Activated CD4-positive, alpha-beta T cell treated with anti-CD3 and anti-CD28 coated beads, Interleukin-2, Interleukin-4, amounts not matched to agents 100 ng/mL and 50 ng/mL, durations not matched to agents 16 hours and 8 hours (primary cell): ENCODE measurements at regions not wholly inside any gene's neighbourhood (a gene's known extent, or its start where the extent isn't known, plus 50 kb on each side); places are given as distances from the start of the nearest gene placed in this dataset.

ENCODE experiments used
- DNase-seq: peaks from one replicate; pipeline ENCODE4 v3.0.0-alpha.2; 2020; ENCODE audit warnings: low spot score

- no peak for DNase-seq
These were observed 202.3 kb upstream of the KLF6 start for GRCh38 chr10:3987143-3987974.

GRCh38 chr10:3986493-3987142 is 201.6 kb upstream of the KLF6 start:
- no peak for DNase-seq

GRCh38 chr10:3982746-3983442 is 197.9 kb upstream of the KLF6 start:
- DNase-seq: no peak

GRCh38 chr10:3981300-3981699 is 196.3 kb upstream of the KLF6 start:
- no peak for DNase-seq

DNA sequence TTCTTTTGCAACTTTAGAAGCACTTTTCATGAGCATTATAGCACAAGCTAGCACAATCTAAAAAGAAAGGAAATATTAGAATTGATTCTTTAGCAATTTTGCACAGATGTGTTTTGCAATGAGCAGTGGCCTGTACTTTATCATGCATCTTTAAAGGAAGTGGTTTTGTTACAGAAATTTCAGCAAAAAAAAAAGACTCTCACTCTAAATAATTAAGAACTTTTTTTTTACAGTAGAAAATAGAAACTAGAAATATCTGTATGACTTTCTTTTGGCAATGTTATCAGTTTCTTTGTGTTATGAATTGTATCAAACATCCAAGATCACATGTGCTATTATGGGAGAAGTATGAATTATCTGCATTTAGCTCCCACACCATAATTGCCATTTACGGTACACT is 195.7 kb upstream of the KLF6 start:
- no peak for DNase-seq

- DNase-seq: no peak
These were observed 195.1 kb upstream of the KLF6 start for GRCh38 chr10:3980144-3980543.

GRCh38 chr10:3978761-3979160 is 193.8 kb upstream of the KLF6 start:
- no peak for DNase-seq

- no peak for DNase-seq
These were observed 193.2 kb upstream of the KLF6 start for GRCh38 chr10:3978174-3978573.

GRCh38 chr10:3977761-3978160 is 192.8 kb upstream of the KLF6 start:
- no peak for DNase-seq

DNA sequence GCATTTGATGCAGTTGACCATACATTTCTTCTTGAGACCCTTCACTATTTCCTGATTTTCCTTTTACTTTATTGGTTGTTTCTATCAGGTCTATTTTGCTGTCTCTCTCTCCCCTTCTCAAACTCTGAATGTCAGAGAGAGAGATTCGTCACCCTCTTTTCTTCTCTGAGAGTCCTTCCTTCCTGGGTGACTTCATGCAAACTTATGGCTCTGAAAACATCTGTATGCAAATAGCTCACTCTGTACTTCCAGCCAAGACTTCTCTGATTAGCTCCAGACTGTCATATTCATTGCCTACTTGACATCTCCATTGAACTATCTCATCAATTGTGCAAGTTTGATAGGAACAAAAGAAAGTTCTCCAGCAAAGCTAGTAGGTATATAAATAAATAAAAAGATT is 191.7 kb upstream of the KLF6 start:
- DNase-seq: no peak

GRCh38 chr10:3976171-3976570 is 191.2 kb upstream of the KLF6 start:
- no peak for DNase-seq

DNA sequence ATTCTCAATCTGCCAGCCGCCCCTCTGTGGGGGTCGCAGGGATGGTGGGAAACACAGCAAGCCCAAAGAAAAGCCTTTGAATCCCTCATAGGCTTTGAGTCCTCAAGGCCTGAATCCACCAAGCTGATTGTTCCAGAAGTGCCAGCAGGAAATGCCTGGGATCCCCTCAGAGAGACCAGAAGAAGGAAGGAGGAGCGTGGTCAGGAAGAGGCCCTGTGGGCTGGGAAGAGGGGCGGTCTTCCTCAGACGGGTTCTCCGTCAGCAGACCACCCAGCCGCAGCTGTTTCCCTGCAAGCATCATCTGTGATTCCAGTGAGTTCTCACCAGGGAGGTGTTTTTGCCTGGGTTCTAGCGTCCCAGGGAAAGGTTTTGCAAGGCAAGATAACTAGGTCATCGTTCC is 190.0 kb upstream of the KLF6 start:
- DNase-seq: no peak

DNA sequence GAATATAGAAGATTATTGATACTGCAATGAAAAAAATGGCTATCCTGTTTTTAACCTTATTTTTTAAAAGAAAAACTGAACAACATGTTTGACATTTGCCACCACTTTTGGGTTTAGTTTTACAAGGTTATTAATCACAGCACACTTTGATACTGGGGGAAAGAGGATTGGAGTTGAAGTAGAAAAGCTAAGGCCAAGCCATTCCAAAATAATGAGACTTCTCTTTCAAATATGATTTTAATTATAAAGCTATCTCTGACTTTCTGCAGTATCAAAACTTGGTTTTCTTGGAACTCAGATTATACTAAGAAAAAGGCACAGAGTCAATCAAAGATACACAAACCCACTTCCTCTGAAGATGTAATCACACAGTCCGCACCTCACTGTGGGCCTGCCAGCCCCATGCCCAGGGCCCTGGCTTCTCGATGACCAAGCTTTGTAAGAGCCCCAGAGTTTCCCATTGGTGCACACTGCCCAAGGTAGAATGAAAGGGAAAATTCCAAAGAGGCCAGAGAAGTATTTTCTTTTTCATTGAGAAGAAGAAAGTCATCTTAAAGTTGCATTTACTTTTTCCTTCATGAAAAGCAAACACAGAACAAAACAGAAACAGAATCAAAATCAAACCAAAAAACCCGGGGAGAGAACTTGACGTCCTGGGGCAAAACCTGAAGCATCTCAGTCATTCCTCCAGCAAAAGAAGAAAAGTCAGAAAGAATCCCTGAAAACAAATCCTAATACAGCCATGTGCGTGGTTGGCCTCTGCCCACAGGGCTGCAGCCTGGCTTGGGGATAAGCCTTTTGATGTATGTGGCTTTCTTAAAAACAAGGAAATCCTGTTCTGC is 187.7 kb upstream of the KLF6 start:
- DNase-seq: peak; percentile 69

DNA sequence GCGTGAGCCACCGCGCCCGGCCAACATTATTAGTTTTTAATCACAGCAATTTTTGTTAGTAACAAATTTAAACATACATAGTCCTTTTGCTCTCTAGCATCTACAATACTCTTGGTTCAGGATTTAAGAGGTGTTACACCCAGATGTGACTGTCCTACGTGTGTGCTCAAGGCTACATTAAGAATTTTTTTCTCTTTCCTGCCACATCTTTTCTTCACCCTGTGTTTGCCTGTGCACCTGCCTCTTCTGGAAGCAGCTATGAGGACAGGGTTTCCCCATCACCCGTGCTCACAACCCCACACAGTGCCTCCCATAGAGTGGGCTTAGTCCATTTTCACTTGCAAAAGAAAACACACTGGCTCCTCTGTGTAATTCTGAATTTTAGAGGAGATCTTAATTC is 186.7 kb upstream of the KLF6 start:
- DNase-seq: no peak

- no peak for DNase-seq
These were observed 185.1 kb upstream of the KLF6 start for GRCh38 chr10:3969876-3970666.

DNA sequence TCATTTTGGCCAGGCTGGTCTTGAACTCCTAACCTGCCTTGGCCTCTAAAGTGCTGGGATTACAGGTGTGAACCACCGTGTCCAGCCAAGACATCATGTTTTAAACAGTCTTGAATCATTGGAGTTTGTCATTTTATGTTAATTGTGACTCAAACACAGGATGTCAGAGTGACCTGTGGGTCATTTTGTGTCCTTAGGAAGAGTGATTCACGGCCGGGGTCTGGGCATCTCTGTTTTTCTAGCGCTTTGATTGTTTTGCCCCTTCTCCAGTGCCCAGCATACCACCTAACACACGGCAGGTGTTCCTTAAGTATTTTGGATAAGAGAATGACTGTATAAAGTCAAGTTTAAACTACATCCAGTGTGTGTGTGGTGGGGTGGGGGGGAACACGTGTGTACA is 183.7 kb upstream of the KLF6 start:
- DNase-seq: no peak

- no peak for DNase-seq
These were observed 179.5 kb upstream of the KLF6 start for GRCh38 chr10:3964516-3964915.

DNA sequence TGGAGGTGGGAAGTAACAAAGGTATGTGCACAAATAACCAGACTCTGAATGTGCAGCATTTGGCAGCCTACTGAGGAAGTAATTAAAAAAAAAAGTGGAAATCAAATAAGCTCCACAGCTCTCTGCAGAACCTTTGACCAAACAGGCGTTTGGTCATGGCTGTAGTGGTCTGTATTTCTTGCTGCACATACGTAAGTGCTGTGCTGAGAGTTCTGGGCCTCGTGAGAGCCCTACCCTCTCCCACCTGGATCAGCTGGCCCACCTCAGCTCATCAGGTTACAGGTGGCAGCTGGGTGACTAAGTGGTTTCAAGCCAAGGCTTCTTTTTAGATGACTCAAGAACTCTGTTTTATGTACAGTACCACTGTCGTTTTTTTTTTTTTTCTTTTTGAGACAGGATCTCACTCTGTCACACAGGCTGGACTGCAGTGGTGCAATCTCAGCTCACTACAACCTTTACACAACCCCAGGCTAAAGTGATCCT is 178.2 kb upstream of the KLF6 start:
- DNase-seq: no peak

GRCh38 chr10:3961082-3961481 is 176.1 kb upstream of the KLF6 start:
- DNase-seq: peak; percentile 34

DNA sequence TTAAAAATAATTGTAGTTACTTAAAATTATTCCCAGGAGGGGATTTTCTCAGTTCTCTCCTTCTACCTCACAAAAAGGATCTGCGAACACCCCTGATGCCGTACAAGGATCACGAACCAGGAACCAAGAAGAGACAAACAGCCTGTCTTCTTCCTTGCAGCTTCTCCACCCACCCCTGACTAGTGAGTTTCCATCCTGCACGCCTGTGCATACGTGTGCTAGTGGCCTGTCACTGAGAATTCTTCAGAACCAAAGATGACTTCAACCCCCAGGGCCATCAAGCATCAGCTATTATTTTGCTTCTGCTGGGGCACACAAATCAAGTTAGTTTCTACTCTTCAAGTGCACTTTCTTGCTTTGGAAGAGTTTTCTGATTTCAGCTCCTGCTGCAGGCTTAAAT is 175.5 kb upstream of the KLF6 start:
- no peak for DNase-seq
